Forelimb muscle (tissue), 1 donor: ENCODE measurements at regions not wholly inside any gene's neighbourhood (a gene's known extent, or its start where the extent isn't known, plus 50 kb on each side); places are given as distances from the start of the nearest gene placed in this dataset.

Experiments
- DNase-seq: peaks from one replicate; pipeline ENCODE4 v3.0.0-alpha.2; 2013; ENCODE audit warnings: low read depth

- no peak for DNase-seq
Observed at GRCh38 chr5:168147568-168148360, 143.7 kb upstream of the WWC1 start.

GRCh38 chr5:168151041-168151440 lies 140.4 kb upstream of the WWC1 start:
- DNase-seq = no peak

GRCh38 chr5:168152660-168153059 lies 138.8 kb upstream of the WWC1 start:
- no peak for DNase-seq

GRCh38 chr5:168153263-168153875 lies 138.1 kb upstream of the WWC1 start:
- DNase-seq = no peak

- DNase-seq = no peak
Observed at GRCh38 chr5:168153876-168154270, 137.6 kb upstream of the WWC1 start.

GRCh38 chr5:168155585-168155984 lies 135.9 kb upstream of the WWC1 start:
- no peak for DNase-seq

GRCh38 chr5:168156170-168156569 lies 135.3 kb upstream of the WWC1 start:
- no peak for DNase-seq

- no peak for DNase-seq
Observed at GRCh38 chr5:168157141-168157540, 134.3 kb upstream of the WWC1 start.

GRCh38 chr5:168159425-168159824 lies 132.0 kb upstream of the WWC1 start:
- DNase-seq = no peak

- DNase-seq = no peak
Observed at GRCh38 chr5:168162464-168162863, 129.0 kb upstream of the WWC1 start.

- no peak for DNase-seq
Observed at GRCh38 chr5:168163966-168164365, 127.5 kb upstream of the WWC1 start.

- DNase-seq = no peak
Observed at GRCh38 chr5:168165221-168165914, 126.1 kb upstream of the WWC1 start.

- no peak for DNase-seq
Observed at GRCh38 chr5:168165977-168166376, 125.5 kb upstream of the WWC1 start.

GRCh38 chr5:168167338-168167737 lies 124.1 kb upstream of the WWC1 start:
- no peak for DNase-seq

- no peak for DNase-seq
Observed at GRCh38 chr5:168168978-168169698, 122.3 kb upstream of the WWC1 start.

- no peak for DNase-seq
Observed at GRCh38 chr5:168169791-168170190, 121.7 kb upstream of the WWC1 start.

- no peak for DNase-seq
Observed at GRCh38 chr5:168171901-168172759, 119.3 kb upstream of the WWC1 start.

GRCh38 chr5:168172760-168173223 lies 118.7 kb upstream of the WWC1 start:
- DNase-seq = no peak

GRCh38 chr5:168174376-168174775 lies 117.1 kb upstream of the WWC1 start:
- no peak for DNase-seq

GRCh38 chr5:168176251-168176650 lies 115.2 kb upstream of the WWC1 start:
- DNase-seq = no peak

GRCh38 chr5:168176941-168177340 lies 114.5 kb upstream of the WWC1 start:
- DNase-seq = no peak
